Stimulated activated CD4-positive, alpha-beta T cell treated with anti-CD3 and anti-CD28 coated beads, Interleukin-12 subunit alpha, Interleukin-12 subunit beta, amount 100 ng/mL, for 4 hours (primary cell): ENCODE measurements at regions not wholly inside any gene's neighbourhood (a gene's known extent, or its start where the extent isn't known, plus 50 kb on each side); places are given as distances from the start of the nearest gene placed in this dataset.
"Not testable (repeated sequence)": the region's sequence is repeated elsewhere in the genome, so short reads cannot be mapped to it uniquely, and the experiment has no call there.

Experiments used
- DNase-seq: peaks from one replicate; pipeline ENCODE4 v3.0.0-alpha.2; 2020

DNA sequence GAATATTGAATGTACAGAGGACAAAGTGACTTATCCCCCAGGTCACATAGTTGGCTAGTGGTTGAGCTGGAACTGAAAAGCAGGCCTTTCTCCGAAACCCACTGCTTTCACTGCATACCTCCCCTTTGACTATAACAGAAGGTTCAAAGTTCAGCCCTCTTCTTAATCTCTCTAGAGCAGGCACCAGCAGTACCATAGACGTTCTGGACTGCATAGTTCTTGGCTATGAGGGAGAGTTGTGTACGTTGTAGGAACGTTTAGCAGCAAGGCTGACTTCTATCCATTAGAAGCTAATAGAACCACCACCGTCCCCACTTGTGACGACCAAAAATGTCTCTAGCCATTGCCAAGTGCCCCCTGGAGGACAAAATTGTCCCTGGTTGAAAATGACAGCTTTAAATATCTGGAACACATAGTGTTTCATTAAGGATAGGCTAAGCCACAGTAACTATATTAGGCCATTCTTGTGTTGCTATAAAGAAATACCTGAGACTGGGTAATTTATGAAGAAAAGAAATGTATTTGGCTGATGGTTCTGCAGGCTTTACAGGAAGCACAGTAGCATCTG lies 123.8 kb upstream of the MTHFD1L start:
- no peak for DNase-seq

DNA sequence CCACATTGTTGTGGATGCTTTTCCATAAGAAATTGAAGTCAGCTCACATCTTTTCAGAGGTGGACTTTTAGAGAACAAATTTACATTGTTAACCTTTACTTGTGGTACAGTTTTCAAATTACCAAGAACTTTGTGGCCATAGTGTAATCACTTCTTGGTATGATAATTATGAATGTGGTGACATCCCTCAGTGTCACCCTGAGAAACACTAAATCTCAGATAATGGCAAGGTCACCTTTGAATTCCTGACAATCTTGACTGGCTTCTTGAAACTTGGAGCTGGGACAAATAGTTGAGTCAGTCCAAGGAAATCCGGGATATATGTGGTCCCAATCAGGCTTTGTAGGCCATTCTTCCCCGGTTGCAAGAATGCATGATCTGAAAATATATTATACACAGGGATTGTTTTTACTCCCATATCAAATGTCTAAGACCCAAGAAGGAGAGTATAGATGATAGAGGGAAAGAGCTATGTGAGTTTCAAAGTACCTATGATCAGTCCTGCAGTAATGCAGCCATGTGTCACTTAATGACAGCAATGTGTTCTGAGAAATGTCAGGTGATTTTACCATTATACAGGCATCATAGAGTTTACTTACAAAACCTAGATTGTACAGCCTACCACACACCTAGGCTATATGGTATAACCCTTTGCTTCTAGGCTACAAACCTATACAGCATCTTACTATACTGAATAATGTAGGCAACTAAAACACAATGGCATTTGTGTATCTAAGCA lies 120.8 kb upstream of the MTHFD1L start:
- DNase-seq, result no peak

DNA sequence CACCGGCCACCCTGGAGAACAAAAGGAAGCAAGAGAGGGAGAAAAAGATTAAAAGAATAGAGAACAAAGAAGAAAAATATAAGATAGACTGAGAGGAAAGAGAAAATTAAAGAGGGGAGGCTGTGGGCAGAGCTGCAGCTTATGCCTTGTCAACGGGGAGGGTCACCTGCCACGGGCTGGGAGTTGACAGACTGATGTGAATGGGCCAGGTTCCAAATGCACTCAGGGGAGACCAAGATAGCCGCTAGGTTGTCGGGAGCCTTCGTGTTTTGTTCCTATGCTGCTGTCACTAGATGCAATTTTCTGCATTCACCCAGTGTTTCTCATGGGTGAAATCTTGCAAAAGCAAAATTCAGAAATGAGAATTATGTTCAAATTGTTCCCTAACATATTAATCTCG lies 119.6 kb upstream of the MTHFD1L start:
- no peak for DNase-seq

DNA sequence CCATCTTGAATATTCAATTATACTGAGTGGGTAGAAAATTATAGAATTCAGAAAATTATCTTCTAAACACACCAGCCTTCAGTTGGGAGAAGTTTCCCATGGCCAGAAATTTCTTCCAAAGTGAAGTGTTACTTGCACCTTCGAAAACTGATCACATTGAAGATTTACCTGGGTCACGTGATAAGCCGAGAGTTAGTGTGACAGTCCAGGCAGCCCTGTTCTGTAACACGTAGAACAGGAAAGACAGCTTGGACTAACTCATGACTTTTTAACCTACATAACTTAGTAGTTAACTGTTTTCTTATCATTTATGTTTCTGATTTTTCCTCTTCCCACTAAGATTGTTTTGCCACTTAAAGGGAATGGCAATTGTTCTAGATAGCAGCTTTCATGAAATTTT lies 118.3 kb upstream of the MTHFD1L start:
- no peak for DNase-seq

DNA sequence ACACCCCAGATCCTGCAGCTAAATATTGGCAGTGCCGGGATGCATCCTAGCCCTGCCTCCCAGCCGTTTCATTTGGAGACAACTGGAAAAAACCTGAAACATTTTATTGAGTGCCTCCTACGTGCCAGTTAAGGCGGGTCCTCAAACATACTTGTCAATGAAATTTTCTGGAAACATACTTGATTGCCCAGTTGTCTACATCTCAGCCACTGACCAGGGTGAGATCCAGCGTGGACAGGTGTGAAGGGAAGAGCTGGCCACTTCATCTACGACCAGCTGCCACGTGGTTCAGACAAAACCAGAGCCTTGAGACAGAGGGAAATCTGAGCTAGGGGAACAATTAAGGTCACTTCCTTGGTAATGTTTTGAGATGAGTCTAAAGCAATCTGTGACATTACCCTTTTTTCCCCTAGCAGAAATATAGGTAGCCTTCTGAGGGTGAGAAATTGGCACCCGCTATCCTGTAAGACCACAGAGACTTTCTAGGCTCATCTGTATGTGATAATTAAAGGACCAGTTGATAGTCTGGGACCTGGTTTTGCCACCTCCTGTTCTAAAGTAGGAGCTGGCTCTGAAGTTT lies 116.3 kb upstream of the MTHFD1L start:
- no peak for DNase-seq

DNA sequence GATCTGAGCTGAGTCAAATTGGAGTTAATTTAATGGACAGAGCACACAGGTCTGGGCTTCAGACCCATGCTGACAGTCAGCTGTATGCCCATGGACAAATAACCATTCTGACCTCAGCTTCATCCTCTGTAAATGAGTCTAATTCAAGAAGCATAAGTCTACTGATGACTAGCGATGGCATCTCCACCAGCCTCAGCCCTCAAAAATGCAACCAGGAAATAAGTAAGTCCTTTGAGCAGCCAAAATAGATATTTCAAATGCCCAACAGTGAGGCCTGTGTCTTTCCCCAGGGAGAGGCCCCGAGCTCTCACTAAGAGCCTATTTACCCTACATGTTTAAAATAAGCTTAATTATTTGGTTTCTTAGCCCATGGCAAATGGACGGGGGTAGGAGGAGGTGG lies 114.2 kb upstream of the MTHFD1L start:
- DNase-seq, result no peak

DNA sequence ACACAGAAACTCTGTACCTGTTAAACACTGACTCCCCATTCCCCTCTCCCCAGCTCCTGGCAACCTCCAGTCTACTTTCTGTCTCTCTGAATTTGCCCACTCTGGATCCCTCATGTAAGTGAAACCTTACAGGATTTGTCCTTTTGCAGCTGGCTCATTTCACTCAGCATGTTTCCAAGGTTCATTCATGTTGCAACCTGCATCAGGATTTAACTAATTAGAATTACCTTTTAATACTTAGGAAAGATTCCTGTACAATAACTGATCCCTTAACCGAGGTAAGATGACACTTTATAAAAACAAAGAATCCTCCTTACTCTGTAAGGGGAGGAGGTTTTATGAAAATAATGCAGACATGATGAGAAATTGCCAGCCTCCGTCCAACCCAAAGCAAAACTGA lies 113.1 kb upstream of the MTHFD1L start:
- DNase-seq, result no peak

DNA sequence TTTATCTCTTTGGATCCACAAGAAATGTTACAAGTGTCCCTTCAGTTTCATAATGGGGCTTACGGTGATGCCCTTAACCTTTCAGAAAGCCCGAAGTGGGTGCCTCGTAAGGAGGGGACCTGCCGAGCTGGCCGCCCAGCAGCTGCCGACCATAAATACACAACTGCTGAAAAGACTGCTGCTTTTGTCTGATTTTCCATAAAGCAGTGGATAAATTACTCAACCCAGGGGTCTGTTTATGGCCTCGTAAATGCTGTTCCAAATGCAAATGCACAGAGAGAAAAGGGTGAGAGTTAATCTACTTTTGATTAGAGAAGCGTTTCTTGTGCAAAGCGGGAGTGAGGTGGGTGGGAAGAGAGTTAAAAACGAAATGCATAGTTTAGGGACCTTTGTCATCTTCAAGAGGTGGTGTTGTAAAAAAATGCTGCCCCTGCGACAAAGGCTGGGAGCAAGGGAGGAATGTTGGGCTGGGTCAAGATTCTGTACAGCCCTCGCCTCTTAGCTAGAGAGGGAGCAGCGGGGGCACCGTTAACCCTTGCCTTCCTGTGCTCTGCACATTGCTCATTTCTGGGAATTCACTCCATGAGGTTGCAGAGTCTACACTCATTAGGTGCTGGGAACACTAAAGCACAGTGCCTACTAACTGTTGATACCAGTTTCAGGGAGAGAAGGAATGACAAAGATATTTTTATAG lies 112.0 kb upstream of the MTHFD1L start:
- DNase-seq, result no peak

DNA sequence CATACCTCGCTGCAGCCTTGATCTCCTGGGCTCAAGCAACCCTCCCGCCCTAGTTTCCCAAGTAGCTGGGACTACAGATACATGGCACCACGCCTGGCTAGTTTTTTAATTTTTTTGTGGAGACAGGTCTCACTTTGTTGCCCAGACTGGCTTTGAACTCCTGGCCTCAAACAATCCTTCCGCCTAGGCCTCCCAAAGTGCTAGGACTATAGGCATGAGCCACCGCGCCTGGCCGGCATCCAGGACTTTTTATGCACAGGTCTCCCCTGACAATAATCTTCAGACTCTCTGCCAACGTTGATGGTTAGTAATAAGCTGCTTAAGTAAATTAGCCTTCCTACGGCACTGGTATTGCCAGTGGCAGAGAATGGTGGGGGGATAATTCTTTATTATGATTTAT lies 110.5 kb upstream of the MTHFD1L start:
- DNase-seq, result no peak

DNA sequence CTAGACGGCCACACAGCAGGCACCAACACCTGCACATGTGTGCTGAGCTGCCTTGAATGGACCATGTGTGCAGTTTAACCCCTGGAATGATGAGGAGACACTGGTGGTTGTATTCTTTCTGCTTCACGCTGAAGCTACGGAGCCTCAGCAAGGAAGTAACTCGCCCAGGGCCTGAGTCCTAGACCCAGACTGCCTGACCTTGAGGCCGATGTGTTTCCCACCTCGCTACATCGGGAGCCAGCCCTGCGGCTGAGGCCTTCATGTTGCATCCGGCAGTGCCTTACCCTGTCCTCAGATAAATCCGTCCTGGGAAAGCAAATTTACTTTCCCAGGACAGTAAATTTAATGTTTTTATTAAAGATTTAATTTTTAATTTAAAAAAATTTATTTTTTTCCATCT lies 110.0 kb upstream of the MTHFD1L start:
- no peak for DNase-seq

DNA sequence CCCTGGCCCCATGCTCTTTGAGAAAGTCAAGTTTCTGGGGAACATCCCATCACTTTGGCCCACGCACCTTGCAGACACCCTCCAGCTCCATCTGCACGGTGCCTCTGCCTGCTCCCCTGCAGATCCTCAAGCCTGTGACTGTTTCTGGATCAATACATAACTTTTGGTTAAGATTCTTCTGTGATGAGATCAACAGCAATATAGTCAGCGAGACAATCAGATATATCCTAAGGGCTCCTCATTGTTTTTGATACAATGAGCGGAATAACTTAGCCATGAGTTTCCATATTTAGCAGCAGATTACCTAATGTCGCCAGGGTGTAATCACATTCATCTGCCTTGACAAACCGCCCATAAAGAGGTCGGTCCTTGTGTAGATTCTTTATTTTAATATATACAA lies 109.3 kb upstream of the MTHFD1L start:
- no peak for DNase-seq

DNA sequence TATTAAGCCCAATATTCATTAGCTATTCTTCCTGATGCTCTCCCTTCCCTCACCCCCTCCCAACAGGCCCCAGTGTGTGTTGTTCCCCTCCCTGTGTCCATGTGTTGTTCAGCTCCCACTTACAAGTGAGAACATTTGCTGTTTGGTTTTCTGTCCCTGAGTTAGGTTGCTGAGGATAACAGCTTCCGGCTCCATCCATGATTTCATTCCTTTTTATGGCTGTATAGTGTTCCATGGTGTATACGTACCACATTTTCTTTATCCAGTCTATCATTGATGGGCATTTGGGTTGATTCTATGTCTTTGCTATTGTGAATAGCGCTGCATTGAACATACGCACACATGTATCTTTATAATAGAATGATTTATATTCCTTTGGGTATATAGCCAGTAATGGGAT lies 107.7 kb upstream of the MTHFD1L start:
- DNase-seq, result not testable (repeated sequence)

DNA sequence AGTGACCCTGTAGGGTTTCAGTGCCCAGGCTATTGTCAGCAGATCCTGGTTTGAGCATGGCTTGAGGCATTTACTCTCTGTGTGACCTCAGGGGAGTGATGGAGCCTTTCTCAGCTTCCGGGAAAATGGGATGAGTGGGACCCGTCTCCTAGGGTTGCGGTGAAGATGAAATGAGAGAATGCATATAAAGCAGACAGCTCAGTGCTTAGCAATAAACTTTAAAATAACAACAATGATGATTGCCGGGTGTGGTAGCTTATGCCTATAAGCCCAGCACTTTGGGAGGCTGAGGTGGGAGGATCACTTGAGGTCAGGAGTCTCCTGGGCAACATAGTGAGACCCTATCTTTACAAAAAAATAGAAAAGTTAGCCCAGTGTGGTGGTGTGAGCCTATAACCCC lies 106.0 kb upstream of the MTHFD1L start:
- DNase-seq, result no peak

DNA sequence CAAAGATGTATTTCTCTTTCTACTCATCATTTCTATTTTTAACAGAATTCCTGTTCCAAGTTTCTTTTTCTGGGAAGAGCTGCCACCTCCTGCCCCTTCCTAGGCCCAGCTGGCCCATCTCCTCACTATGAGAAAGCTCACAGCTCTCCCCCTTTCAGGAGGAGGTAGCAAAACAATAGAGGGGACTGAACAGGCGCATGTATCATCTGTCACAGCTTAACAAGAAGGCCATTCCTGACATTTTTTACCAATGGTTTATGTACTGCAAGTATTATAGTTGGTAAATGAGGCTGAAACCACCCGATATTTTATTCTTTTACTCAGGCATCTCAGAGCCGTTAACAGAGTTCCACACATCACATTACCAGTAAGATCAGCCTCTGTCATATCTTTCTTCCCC lies 103.7 kb upstream of the MTHFD1L start:
- DNase-seq, result no peak

DNA sequence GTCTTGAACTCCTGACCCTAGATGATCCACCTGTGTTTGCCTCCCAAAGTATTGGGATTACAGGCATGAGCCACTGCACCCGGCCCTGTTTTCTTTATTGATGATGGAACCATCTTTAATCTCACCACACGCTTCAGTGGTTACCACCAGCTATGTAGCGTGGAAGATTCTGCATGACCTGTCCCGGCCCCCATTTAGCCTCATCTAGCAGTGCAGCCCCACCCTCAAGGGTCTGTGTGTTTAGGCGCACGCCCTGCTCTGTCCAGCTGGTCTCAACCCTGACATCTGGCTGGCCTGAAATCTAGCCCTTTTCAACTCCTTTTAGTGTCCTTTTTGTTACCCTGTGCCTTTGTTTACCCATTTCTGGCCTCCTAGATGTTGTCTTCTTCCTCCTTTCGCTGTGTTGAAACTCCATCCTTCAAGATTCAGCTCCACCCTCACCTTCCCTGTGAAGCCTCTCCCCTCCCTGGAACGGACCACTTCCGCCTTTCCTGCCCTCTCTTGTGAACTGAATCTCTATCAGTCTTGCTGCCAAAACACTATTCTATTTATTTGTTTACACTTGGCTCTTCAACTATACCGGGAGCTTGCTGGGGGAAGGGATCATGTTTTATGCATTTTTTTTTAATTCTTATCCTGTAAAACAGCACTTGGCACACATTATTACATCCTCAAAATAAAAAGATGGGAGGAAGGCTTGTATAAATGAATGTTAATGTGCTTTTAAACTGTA lies 101.0 kb upstream of the MTHFD1L start:
- no peak for DNase-seq

DNA sequence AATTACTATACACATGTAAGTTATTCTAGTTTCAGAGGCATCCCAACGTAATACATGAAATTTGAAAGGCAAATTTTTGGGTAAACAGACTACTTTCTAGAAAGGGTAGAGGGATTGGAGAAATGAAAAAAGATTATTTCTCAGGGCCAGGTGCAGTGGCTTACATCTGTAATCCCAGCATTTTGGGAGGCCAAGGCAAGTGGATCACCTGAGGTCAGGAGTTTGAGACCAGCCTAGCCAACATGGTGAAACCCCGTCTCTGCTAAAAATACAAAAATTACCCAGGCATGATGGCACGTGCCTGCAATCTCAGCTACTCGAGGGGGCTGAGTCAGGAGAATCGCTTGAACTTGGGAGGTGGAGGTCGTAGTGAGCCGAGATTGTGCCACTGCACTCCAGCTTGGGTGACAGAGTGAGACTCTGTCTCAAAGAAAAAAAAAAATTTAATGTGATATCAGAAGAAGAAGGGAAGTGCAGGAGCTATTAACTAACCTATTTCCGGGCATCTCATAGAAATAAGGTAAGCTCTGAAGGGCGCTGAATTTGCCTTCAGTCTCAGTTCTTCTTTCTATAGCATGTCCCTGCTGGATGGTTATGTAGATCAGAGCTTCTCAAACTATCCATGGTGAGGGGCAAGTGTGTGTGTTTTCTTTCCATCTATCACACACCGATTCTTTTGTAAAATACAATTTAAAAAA lies 100.3 kb upstream of the MTHFD1L start:
- DNase-seq, result no peak

DNA sequence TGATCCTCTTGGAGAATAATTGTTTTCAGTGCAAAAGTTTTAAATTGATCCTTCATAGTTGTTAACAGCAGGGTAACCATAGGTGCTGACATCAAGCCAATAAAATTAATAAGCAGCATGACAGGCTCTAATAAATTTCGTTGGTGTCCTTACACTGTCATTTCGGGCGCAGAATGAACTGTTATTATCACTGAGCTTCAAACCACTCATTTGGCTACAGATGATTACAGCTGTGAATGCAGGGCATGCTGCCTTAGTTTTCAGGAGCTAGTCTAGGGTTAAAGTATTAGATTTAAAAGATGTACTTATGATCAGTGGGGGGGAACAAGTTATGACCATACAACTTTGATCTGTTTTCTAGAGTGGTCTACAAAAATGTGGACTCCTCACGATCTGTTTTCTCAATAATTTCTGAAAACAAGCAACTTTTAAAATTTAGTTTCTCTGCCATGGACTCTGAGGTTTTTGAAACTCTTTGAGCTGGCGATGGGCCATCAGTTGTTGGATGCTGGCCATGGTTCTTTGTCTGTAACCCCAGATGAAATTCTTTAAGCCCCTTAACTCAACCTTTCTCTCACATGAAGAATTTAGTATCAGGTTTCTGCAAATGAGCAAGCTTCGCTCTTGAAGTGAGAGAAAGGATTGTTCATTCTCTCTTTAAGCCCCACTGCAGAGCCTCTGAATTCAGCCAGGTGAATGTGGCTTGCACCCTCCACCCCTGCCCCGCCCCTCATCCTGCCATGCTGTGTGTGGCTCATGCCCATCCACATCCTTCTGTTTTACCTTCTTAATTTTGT lies 99.1 kb upstream of the MTHFD1L start:
- DNase-seq, result no peak

DNA sequence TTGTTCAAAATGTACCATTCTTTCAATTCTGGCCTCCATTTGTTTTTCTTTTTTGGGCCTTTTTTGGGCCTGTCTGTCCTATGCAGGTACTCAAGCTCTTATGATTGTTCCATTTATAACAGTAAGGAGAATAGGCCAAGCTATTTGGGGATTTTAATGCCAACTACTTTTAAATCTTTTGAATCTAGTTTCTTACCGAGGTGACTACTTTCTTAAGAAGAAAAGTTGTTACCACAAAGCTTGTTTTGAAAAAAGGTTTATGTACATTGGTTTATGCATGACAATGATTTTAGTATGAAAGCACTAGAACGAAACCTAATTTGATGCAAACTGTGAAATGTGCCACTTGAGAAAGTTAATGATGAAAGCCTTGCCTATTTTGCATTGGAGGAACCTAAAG lies 98.3 kb upstream of the MTHFD1L start:
- no peak for DNase-seq

DNA sequence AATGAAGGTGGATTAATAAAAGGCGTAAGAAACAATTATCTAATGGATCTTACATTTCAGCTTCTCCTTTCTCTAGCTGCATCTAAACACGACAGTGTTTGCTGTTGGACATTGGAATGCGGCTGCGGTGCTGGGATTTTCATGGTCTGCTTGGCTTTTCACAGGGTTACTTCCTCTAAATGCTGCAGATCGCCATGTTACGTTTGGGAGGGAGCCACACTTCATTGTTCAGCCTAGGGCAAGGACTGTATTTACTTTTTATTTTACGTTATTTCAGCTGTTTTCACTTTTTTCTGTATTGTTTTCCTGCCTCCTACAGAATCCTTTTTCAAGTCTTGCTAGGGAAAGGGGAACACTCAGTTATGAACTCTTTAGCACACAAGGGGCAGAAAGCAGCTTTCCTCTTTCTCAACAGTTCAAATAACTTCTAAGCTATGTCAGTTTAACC lies 97.9 kb upstream of the MTHFD1L start:
- DNase-seq, result no peak

DNA sequence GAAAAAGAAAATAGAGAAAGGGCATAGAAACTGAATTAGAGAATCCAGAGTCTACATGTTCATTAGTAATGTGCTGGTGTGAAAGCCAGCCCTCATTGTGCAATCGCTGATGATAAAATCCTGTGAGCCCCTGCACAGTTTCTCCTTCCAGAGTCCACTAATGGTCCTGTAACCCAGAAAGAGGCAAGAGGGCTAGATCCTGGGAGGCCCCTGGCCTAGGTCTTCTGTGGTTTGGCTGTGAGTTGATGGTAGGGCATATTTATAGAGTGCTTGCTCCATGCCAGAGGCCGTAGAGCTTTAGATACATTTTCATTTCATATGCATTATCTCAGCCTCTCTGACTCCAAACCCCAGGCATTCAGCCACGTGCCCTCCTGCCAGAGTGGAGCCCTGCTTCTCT lies 94.9 kb upstream of the MTHFD1L start:
- DNase-seq, result no peak

DNA sequence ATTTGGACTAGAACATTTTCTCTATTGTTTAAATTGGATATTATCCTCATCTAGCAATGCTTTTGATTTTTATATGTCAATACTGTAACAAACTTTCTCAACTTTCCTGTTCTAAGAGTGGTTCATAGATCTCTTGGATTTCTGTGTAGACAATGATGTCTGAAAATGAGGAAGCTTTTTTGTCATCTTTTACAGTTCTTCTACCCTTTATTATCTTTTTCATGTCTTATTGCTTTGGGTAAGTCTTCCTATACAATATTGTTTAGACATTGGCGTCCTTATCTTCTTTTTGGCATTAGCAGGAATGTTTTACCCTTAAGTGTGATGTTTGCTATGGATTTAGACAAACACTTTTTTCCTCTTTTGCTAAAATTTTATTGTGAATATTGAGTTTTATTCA lies 91.5 kb upstream of the MTHFD1L start:
- DNase-seq, result no peak
